Hepatocyte (in vitro differentiated cells): ENCODE measurements at regions not wholly inside any gene's neighbourhood (a gene's known extent, or its start where the extent isn't known, plus 50 kb on each side); places are given as distances from the start of the nearest gene placed in this dataset.

Experiments used
- EZH2 ChIP-seq: fragments of 200-600 bp; sonication (generic); IDR thresholded peaks from 2 replicates; pipeline ENCODE4 v1.6.1; 2016; ENCODE audit warnings: antibody characterized with exemption, mild to moderate bottlenecking, borderline replicate concordance
- TF ChIP-seq, protein P1 (sequence below): fragments of 200-600 bp; sonication (generic); IDR thresholded peaks from 2 replicates; pipeline ENCODE4 v1.5.1; 2016; ENCODE audit warnings: antibody characterized with exemption, mild to moderate bottlenecking; ENCODE audit not compliant: poor library complexity

DNA sequence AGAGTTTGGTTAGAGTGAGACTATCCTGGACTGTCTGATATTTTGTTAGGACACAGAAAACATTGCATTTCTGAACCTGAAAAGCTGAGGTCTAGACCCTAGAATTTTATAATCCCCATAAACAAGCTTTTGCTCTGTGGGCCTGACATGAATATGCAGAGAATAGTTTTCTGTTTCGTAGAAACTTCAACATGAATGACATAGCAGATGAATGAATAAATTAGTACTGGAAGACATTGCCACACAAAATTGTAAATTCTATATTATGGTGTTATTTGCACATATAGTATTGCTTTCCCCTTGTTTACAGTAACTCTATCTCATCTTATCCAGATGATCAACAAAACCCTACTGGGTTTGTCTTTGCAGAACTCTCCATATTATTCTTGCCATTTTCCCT is 54.9 kb upstream of the MAML3 start:
- no peak for TF ChIP-seq EZH2
- TF ChIP-seq, protein P1, sequence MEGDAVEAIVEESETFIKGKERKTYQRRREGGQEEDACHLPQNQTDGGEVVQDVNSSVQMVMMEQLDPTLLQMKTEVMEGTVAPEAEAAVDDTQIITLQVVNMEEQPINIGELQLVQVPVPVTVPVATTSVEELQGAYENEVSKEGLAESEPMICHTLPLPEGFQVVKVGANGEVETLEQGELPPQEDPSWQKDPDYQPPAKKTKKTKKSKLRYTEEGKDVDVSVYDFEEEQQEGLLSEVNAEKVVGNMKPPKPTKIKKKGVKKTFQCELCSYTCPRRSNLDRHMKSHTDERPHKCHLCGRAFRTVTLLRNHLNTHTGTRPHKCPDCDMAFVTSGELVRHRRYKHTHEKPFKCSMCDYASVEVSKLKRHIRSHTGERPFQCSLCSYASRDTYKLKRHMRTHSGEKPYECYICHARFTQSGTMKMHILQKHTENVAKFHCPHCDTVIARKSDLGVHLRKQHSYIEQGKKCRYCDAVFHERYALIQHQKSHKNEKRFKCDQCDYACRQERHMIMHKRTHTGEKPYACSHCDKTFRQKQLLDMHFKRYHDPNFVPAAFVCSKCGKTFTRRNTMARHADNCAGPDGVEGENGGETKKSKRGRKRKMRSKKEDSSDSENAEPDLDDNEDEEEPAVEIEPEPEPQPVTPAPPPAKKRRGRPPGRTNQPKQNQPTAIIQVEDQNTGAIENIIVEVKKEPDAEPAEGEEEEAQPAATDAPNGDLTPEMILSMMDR: no peak
